ENCODE measurements at regions not wholly inside any gene's neighbourhood (a gene's known extent, or its start where the extent isn't known, plus 50 kb on each side); places are given as distances from the start of the nearest gene placed in this dataset.

DNA sequence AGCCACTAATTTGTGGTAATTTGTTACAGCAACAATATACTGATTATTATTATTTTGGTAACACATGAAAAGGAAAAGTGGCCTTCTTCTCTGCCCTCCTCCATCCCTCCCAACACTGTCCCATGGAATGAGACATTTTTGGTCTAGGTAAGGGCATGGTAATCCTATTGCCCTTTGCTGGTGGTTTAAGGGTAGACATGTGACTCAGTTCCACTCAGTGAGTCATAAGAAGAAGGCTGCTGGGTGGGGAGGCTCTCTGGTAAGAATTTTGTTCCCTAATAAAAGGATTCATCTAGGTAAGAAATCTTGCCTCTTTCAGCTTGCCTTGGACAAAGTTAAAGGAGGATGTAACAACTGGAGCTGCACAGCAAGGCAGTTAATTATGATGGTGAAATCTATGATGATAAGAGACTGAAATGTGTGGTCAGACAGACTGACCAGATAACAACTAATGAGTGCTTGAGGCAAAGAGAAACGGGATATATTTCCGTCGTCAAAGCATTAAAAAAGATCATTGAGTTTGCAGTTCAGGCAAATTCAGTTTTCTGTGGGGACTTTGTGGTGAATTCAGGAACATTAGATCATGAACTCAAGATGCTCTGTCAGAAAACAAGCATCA lies 232.0 kb upstream of the KCNK2 start:
- H3K4me2 ChIP-seq, result no peak overlapping the region
- H3K9ac ChIP-seq, result no peak overlapping the region
- H3K27me3 ChIP-seq (ENCODE audit: insufficient read depth, low read depth), result no peaks in the 10 kb centered on the region
- TF ChIP-seq, protein P1, sequence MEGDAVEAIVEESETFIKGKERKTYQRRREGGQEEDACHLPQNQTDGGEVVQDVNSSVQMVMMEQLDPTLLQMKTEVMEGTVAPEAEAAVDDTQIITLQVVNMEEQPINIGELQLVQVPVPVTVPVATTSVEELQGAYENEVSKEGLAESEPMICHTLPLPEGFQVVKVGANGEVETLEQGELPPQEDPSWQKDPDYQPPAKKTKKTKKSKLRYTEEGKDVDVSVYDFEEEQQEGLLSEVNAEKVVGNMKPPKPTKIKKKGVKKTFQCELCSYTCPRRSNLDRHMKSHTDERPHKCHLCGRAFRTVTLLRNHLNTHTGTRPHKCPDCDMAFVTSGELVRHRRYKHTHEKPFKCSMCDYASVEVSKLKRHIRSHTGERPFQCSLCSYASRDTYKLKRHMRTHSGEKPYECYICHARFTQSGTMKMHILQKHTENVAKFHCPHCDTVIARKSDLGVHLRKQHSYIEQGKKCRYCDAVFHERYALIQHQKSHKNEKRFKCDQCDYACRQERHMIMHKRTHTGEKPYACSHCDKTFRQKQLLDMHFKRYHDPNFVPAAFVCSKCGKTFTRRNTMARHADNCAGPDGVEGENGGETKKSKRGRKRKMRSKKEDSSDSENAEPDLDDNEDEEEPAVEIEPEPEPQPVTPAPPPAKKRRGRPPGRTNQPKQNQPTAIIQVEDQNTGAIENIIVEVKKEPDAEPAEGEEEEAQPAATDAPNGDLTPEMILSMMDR (conservative IDR thresholded peaks at IDR 0.05; ENCODE audit: low read depth, low read length), result no peak
- no peak overlapping the region for H3K27ac ChIP-seq
- H3K4me3 ChIP-seq (IDR thresholded peaks at IDR 0.05; ENCODE audit: insufficient read depth, low read depth, low read length), result no peak overlapping the region
- H4K20me1 ChIP-seq (ENCODE audit: insufficient read depth), result no peaks in the 10 kb centered on the region
- no peaks in the 10 kb centered on the region for H3K36me3 ChIP-seq (ENCODE audit: insufficient read depth)
- no peak overlapping the region for H2AFZ ChIP-seq (ENCODE audit: low read depth)
- H3K4me1 ChIP-seq (ENCODE audit: low read depth, poor library complexity, severe bottlenecking), result no peaks in the 10 kb centered on the region
- H3K79me2 ChIP-seq (ENCODE audit: insufficient read depth, low read depth), result no peaks in the 10 kb centered on the region

DNA sequence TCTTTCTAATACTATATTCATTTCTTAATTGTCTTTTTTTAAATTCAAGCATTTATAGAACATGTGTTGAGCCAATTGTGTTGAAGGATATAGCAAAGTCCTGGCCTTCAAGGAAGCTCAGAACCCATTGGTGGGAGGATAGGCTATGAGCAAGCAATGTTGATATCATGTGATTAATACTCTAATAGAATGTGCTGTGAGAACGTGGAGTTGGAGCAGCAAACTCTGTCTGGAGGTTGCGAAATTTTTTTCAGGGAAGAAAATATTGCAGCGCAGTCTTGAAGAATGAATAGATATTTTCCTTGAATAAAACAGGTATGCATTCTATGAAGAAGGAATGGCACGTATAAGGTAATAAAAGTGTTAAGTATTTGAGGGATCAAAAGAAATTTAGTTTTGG lies 229.2 kb upstream of the KCNK2 start:
- Histone ChIP-seq H3K4me2 (no peak overlapping the region), H3K9ac (no peak overlapping the region), H3K36me3 (ENCODE audit: insufficient read depth) (no peaks in the 10 kb centered on the region), H4K20me1 (ENCODE audit: insufficient read depth) (no peaks in the 10 kb centered on the region), H3K79me2 (ENCODE audit: insufficient read depth, low read depth) (no peaks in the 10 kb centered on the region), H3K4me3 (IDR thresholded peaks at IDR 0.05; ENCODE audit: insufficient read depth, low read depth, low read length) (no peak overlapping the region), H3K27ac (no peak overlapping the region), H2AFZ (ENCODE audit: low read depth) (no peak overlapping the region), H3K4me1 (ENCODE audit: low read depth, poor library complexity, severe bottlenecking) (no peaks in the 10 kb centered on the region), H3K27me3 (ENCODE audit: insufficient read depth, low read depth) (no peaks in the 10 kb centered on the region)
- TF ChIP-seq, protein P1 (conservative IDR thresholded peaks at IDR 0.05; ENCODE audit: low read depth, low read length), result no peak

- H4K20me1 ChIP-seq (ENCODE audit: insufficient read depth), result no peaks in the 10 kb centered on the region
- no peaks in the 10 kb centered on the region for H3K27me3 ChIP-seq (ENCODE audit: insufficient read depth, low read depth)
- TF ChIP-seq, protein P1 (conservative IDR thresholded peaks at IDR 0.05; ENCODE audit: low read depth, low read length), result no peak
- no peak overlapping the region for H3K27ac ChIP-seq
- H3K4me1 ChIP-seq (ENCODE audit: low read depth, poor library complexity, severe bottlenecking), result no peaks in the 10 kb centered on the region
- H3K79me2 ChIP-seq (ENCODE audit: insufficient read depth, low read depth), result no peaks in the 10 kb centered on the region
- no peak overlapping the region for H2AFZ ChIP-seq (ENCODE audit: low read depth)
- H3K9ac ChIP-seq, result no peak overlapping the region
- H3K36me3 ChIP-seq (ENCODE audit: insufficient read depth), result no peaks in the 10 kb centered on the region
- H3K4me3 ChIP-seq (IDR thresholded peaks at IDR 0.05; ENCODE audit: insufficient read depth, low read depth, low read length), result no peak overlapping the region
- H3K4me2 ChIP-seq, result no peak overlapping the region
These were observed 228.2 kb upstream of the KCNK2 start for GRCh38 chr1:214854126-214854875.

GRCh38 chr1:214856843-214857242 lies 225.7 kb upstream of the KCNK2 start:
- Histone ChIP-seq H2AFZ (ENCODE audit: low read depth) (no peak overlapping the region), H3K4me2 (no peak overlapping the region), H3K4me3 (IDR thresholded peaks at IDR 0.05; ENCODE audit: insufficient read depth, low read depth, low read length) (no peak overlapping the region), H3K36me3 (ENCODE audit: insufficient read depth) (no peaks in the 10 kb centered on the region), H3K27ac (no peak overlapping the region), H3K27me3 (ENCODE audit: insufficient read depth, low read depth) (no peaks in the 10 kb centered on the region), H3K79me2 (ENCODE audit: insufficient read depth, low read depth) (no peaks in the 10 kb centered on the region), H3K9ac (no peak overlapping the region), H3K4me1 (ENCODE audit: low read depth, poor library complexity, severe bottlenecking) (no peaks in the 10 kb centered on the region), H4K20me1 (ENCODE audit: insufficient read depth) (no peaks in the 10 kb centered on the region)
- TF ChIP-seq, protein P1 (conservative IDR thresholded peaks at IDR 0.05; ENCODE audit: low read depth, low read length), result no peak
